GM18519 (cell line): ENCODE measurements at regions not wholly inside any gene's neighbourhood (a gene's known extent, or its start where the extent isn't known, plus 50 kb on each side); places are given as distances from the start of the nearest gene placed in this dataset.
"Not testable (repeated sequence)": the region's sequence is repeated elsewhere in the genome, so short reads cannot be mapped to it uniquely, and the experiment has no call there.

Experiments
- ATAC-seq: cut with Tn5 transposase; IDR thresholded peaks from one replicate; pipeline ENCODE4 v1.9.1; 2021; ENCODE audit warnings: mild to moderate bottlenecking, moderate library complexity; ENCODE audit not compliant: unreplicated experiment, low FRiP score

DNA sequence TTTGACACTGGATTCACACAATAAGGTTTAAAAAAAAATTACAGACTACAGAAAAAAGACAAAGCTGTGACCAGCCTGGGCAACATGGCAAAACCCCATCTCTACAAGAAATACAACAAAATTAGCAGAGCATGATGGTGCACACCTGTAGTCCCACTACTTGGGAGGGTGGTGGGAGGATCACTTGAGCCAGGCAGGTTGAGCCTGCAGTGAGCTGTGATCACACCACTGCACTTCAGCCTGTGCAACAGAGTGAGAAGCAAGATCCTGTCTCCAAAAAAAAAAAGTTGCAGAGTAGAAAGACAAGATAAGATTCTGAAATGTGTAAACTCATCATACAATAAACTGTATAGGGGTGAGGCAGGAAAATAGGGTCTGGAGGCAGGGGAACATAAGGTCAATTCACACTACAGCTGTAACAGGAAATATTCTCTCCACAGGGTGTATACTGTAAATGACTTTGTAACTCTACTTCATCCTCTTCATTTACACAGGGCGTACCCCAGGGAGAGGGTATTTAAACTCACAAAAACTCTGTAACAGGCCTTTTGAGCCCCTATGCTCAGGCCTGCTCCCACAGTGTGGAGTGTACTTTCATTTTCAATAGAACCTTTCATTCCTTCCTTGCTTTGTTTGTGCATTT is 112.6 kb upstream of the MAPK10 start:
- no peak for ATAC-seq

DNA sequence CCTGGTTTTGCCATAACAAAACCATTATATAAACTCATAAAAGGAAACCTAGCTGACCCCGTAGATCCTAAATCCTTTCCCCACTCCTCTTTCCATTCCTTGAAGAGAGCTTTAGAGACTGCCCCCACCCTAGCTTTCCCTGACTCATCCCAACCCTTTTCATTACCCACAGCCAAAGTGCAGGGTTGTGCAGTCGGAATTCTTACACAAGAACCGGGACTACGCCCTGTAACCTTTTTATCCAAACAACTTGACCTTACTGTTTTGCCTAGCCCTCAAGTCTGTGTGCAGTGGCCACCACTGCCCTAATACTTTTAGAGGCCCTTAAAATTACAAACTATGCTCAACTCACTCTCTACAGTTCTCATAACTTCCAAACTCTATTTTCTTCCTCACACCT is 116.0 kb upstream of the PTPN13 start:
- ATAC-seq: not testable (repeated sequence)

DNA sequence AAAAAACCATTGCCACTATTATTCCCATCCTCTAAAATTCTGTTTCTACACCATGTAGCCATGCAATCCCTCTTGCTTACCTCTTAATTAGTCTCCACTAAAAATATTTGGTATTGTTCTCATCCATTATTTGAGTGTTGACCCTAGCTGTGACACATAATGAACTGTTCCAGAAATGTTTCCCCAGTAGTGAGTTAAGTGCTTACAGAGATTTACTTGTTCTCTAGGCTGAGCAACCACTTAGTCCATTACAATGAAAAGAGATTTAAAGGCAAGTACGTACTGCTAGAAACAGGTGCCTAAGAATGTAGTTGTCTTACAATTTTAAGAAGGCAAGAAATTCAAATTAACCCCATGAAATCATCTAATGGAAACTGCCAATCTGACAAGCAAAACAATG is 112.7 kb upstream of the PTPN13 start:
- no peak for ATAC-seq

DNA sequence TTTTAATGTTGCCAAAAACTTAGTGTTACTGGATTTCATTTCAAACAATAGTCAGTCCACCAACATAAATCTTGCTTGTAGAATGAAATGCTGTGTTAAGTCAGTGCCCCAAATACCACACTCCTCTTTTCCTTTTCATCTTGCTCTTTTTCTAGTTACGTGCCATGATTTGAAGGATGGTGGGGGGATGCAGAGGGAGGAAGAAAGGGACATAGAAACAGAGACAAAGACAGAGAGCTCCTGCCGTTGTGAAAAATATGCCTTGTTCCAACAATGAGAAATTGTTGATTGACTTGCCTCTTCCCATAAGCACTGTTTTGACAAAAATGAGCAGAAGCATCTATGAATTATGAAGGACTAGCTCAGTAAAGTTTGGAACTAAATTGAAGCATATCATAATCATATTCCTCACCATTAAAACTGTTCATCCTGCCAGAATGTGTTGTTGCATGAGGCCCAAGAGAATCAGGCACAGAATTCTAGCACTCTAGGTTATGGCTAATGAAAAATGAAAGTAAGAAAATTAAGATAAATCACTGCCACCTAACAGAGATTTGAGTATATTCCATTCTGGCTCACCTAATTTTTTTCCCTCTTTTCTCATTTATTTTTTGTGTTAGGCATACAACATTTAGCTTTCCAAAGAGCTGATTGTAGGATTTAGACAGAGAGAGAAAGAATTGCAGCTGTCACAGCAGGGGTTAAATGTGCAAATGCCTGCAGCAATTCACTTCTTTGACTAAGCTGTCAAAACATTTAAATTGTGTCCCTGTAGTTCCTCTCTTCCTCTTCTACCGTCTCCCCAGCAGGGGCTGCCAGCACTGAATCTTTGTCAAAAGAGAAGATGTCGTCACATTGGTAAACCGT is 111.6 kb upstream of the PTPN13 start:
- no peak for ATAC-seq

DNA sequence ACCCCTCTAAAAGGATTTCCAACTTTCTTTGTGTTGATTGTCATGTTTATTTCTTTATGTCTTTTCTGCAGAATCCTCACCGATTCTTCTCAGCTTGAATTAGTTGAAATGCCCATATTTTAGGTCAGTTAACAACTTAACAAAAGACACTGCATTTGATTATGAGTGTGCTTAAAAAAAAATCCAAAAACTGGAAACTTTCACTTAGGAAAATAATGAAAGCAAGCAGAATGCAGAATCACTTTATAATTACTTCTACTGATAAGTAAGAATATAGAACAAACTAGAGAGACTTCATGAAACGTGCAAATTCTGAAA is 111.0 kb upstream of the PTPN13 start:
- ATAC-seq: no peak

DNA sequence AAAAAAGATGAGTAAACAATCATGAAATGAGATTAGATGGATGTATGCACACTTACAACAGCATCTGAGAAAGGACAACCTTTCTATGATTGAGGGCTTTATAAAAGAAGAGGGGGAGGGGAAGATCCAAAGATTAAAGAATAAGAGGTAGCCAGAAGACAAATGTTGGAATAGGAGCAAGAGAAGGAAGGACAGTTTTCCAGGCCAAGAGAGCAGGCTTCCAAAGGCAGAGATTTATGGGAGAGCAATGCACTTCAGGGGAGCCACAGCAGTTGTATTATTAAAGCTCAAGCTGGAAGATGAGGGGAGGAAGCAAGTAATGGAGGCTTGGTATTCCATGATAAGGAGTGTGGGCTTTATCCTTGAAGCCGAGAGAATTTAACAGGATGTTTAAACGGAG is 110.3 kb upstream of the PTPN13 start:
- no peak for ATAC-seq

DNA sequence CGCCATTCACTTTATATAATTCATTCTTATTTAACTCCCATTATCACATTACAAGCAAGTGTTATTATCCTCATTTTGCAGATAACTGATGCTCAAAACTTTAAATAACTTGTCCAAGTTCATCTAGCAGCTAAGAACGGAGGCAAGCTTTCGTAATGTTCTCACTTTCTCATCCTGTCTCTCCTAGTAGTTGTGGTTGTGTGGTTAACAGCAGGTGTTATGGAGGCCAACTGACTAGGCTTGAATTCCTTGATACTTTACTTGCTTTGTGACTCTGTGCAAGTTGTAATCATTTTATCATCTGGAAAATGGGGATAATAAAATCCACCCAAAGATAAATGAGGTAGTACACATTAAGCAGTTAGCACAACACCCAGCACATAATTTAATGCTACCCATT is 109.9 kb upstream of the PTPN13 start:
- ATAC-seq: no peak

DNA sequence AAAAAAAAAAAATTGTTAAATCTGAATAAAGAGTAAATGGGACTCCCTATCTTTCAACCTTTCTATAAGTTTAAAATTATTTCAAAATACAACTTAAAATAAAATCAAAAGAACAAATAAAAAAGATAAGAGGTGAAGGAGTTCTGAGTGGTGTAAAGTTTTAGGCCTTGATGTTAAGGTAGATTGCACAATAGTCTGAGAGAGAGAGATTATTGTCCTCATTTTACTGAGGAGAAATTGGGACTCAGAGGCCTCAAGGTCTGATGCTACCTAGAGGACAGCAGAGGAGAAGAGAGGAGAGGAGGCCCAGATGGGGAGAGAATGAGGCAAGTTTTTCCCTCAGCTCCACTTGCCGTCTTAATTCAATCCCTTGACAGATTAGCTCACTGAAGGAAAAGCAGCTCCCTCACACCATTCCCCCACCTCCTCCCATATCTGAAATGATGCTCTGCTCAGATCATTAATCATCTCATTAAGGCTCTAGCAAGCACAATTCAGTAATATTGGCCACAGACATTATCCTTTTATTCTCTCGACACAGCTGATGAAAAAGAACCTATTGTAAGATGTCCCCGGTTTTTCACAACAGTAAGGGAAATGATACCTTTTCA is 106.3 kb upstream of the PTPN13 start:
- no peak for ATAC-seq

DNA sequence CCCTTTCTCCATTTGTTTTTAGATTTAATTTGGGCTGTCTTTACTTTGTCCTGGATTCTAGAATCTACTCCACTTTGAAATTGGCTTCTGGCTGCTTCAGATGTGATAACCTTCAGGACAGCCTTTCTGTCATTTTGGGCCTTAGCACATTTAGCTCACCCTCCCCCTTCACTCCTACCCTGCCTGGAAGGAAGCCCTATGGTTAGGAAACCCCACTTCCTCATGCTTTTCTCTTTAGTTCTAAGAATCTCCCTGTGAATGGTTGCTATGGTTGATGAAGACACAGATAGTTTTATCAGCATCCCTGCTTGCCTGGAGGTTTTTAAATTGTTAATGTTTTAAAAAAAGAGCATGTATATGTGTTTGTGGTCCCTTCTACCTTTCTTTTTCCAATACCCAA is 100.7 kb upstream of the PTPN13 start:
- ATAC-seq: no peak

DNA sequence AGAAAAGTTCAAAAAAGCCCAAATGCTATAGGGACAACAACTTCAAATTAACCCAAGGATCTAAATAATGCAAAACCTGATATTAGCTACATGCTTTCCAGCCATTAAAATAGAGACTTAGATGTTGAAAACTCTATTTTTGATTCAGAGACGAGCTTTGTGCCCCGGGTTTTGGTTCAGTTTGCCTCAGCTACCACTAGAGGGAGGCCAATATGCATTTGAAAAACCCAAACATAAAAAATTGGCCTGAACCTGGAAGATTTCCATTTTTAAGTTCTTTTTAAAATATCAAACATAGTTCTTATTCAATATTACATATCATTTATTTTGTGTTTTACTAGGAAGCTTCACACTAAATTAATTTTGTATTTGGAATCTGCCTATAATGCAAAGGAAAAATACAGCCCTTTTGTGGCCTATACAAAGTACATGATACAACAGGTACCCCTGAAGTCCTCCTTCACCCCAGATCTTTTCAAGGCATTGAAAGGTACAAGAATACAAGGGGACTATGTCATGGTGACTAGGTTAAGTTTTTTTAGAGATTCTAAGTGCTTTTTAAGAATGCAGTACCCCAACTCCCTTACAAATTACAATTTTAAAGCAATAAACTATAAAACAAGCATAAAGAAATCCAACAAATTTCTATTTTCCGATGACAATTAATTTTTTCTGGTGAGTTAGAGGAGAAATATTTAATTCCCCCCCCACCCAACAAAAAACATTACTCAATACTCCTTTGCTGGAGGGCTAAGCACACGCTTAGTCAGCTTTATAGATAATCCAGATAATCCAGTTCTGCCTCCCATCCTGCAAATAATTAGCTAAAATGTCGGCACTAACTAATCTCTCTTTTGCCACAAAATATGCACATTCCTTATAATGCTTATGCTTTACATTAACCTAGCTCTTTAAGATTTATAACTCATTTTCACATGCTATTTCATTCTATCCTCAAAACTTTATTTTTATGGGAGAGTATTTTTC is 97.7 kb upstream of the PTPN13 start:
- ATAC-seq: no peak

DNA sequence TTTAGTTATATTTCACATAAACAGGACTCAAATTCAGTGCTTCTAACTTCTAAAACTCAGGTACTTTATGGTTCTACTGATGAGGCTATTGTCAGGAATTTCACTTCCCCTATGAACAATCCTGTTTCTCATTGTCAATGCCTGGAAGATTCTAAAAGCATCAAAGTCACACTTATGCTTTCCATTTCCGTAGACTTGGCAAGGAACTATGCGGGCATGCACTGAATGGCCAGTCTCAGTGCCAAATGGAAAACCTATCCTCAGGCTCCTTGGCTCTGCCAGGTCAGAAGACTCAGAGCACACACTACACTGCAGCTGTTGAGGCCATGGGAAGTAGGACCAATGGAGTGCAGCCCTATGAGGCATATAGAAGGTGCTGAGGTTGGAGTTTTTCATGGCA is 97.0 kb upstream of the PTPN13 start:
- no peak for ATAC-seq

DNA sequence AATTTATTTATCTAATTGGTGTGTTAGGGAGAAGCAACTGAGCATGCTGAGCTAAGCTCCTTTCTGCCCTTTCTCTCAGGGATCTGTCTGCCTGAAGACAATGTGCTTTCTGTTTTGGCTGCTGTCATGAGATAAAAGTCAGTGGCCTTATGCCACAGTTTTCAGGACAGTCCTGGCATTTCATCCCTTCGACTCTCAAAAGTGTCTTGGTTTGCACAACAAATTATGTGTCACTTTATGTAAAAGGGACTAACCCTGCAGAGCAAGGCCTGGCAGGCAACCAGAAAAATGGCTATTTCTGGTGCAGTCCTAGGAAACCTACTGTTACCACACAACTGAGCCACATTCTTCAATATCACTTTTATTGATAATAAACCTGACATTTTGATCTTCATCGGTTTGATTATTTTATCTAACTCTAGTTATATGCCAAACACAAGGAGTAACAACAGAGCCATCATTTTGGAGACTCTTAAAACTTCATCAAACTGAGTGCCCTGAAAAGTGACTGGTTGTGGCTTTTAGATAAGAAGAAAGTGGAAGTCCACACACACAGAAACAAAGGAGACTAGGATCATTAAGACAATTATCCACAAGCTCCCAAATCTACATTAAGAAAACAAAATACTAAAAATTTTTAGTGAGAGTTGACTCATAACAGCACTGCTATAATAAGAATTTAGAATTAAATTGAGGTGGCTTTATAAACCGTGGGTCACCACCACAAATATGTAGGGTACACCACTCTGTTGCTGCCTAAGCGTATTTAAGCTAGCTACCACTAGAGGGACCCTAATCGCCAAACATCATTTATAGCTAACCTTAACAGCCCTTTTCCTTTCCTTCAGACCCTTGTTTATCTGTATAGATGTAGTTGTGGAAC is 95.9 kb upstream of the PTPN13 start:
- ATAC-seq: peak; percentile 89

DNA sequence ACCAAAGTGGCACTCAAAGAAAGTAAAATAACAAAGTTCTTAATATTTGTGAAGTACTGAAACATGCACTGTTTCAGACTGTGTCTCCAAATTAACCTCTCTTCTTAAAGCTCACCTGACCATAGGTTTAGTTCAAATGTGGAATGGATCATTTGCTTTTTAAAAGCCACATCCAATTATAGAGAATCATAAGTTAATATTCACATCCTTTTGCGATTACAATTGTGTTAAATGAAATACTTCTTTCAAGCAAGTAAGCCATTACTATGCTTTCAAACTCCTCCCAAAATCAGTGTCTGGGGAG is 95.3 kb upstream of the PTPN13 start:
- no peak for ATAC-seq

DNA sequence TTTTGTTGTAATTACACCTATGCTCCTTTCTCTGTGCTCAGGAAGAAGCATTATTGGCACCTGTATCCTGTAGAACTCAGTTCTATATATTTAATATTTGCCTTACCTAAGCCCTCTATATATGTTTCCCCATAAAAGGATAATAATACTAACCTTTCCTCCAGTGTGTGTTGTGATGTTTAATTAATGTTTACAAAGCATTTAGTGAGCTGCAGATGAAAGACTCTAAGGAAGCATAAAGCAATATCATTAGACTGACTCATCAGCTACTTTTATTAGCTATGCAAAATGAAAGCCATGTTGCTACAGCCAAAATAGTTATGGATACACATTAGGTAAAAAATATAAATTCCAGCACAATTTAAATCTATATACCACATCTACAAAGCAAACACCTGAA is 93.6 kb upstream of the PTPN13 start:
- no peak for ATAC-seq

DNA sequence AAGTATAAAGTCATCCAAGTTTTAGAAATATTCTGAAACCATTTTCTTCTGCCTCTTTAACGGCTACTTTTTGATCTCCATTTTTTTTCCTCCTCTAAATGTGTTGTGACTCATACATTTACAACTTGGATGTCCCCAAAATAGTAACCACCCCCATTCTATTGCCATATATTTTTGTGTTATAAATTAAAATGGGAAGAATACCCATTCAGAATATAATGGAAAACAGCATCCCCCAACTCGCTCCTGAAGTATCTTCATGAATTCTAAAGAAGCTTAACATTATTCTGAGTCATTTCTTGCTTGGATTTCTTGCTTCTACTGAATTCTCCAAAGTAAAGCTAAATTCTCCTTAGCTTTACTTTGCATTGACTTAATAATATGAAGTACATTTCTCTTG is 92.0 kb upstream of the PTPN13 start:
- no peak for ATAC-seq

DNA sequence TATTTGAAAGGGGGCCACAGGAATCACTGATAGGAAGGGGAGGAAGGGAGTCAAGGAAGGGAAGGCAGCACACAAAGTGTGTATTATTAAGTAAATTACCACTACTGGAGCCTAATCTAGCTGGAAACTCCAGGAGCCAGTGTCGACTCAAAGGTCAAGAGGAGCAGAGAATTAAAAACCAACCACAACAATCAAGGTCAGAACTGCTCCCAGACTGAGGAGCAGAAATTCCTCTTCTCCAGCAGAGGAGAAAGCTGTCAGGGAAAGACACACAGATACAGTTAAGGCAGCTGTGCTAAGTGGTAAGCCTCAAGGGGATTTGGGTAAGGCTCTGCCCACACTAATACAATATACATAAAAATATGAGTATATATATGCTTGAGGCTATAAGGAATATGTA is 87.5 kb upstream of the PTPN13 start:
- no peak for ATAC-seq

DNA sequence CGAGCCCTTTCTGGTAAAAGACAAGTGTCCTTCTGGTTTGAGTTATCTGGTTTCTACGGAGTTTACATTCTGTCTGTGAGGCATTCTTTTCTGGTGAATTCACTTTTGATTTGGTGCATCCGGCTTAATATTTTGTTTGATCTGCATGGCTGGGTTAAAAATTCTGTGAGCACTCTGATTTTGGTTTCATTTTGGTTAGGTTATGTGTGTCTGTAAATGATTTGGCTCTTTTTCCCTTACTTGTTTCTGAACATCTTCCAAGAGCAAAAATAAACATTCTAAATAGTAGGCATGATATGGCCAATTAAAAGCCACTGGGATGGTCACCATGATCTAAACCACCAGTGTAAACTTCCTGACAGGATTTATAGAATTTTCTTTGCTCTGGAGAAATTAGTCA is 85.7 kb upstream of the PTPN13 start:
- no peak for ATAC-seq

DNA sequence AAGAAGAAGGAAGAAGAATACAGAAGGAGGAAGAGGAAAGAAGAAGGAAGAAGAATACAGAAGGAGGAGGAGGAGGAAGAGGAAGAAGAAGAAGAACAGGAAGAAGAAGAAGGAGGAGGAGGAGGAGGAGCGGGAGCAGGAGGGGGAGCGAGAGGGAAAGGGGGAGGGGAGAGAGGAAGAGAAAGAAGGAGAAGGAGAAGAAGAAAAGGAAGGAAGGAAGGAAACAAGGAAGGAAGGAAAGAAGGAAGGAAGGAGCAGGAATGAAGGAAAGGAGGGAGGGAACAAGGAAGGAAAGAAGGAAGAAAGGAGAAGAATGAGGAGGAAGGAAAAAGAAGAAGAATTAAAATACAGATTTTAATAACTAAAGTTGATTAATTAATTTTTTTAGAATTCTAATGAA is 82.5 kb upstream of the PTPN13 start:
- ATAC-seq: no peak

DNA sequence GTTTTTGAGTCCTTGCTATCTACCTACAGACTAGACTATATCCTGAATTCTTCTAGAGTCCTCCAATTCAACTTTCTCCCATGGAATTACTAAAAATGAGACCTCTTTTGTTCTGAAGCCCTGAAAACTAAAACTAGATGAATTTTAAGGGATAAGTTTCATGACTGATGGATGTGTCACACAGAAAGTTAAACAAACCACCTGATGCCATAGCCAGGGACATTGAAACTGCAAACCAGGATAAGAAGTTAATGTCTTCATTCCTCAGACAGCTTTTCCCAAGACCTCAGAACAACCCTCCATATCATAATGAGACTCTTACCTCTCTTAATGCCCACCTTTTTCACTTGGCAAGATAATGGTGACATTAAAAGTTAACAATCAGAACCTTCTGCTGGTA is 81.5 kb upstream of the PTPN13 start:
- no peak for ATAC-seq

DNA sequence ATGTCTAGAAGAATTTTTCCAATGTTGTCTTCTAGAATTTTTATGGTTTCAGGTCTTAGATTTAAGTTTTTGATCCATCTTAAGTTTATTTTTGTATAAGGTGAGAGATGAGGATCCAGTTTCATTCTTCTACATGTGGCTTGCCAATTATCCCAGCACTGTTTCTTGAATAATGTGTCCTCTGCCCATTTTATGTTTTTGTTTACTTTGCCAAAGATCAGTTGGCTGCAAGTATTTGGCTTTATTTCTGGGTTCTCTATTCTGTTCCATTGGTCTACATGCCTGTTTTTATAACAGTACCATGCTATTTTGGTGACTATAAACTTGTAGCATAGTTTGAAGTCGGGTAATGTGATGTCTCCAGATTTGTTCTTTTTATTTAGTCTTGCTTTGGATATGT is 78.2 kb upstream of the PTPN13 start:
- ATAC-seq: not testable (repeated sequence)
